Suppressor macrophage (primary cell): ENCODE measurements at regions not wholly inside any gene's neighbourhood (a gene's known extent, or its start where the extent isn't known, plus 50 kb on each side); places are given as distances from the start of the nearest gene placed in this dataset.

ENCODE experiments used
- DNase-seq, 4 experiments: peaks; one replicate each; pipeline ENCODE4 v3.0.0-alpha.2; 2020 to 2022

DNA sequence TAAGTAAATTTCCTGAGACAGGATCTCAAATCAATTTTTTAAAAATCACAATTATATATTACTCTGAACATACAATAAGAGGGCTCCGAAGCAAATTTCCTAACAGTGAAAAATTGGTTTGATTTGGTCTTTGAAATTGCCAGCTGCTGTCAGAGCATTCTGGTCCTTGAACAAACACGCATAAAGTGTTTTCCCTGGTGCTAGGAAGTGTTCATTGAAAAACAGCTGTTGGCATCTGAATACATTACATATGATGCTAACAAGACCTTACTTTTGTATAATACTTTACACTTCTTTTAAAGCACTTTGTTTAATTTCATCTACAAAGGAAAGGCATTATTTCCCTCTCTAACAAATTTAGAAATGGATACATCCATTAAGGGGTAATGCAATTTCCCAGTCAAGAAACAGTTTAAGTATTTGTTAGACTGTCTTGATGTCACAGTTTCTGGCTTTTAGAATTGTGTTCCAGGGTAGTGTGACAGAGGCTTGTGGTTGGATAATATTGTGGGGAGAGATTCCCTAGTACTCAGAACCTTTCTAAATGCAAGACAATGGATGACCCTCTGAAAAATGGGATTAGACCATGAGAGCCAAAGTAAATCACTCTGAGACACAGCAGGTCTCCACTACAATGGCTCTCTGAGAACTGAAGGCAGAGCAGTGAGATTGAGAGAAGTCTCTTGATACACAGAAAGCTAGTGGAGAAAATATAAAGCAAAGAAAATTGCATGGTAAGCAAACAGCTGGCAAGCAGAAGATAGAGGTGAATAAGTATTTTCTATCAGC lies 299.0 kb downstream of the TRIB2 start:
- no peak for DNase-seq

GRCh38 chr2:13018490-13018889 lies 301.8 kb downstream of the TRIB2 start:
- no peak for DNase-seq

GRCh38 chr2:13019781-13020180 lies 303.0 kb downstream of the TRIB2 start:
- no peak for DNase-seq

GRCh38 chr2:13020469-13020868 lies 303.7 kb downstream of the TRIB2 start:
- no peak for DNase-seq

DNA sequence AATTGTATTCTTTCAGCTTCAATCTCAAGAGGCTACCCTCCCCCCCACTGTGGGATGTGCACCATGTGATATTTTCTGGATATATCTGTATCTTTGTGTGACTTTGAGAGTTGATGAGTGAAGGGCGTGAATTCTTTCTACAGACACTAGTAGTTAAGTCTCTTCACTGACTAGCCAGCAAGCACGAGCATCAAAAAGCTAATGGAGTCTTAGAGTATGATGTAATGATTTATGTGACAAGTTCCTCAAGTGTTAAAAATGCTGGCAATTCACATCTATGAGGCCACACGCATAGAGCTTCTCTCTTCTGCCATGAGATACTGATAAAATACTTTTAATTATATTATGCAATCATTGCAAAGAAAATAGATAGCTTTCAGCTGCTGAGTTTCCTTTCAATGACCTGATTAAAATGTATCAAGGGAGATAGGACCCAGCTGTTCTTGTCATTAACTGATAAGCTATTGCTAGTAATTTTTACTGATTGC lies 304.8 kb downstream of the TRIB2 start:
- DNase-seq = no peak

DNA sequence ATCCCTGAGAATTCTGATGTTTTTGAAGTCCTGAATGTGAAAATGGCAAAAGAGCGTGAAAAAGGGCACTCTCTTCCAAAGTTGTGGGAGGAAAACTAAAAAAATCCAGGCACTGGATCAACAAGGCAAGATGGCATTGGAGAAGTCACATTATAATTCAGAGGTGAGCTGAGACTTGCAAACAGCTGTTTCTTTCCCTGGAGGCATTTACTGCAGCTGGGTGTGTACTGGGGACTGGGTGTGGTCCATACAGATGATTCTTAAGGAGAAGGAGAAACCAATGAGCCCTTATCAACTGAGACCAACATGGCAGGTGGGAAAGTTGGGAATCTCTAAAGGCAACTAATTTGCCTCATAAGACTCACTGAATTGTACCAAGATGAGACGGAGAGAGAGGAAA lies 313.9 kb downstream of the TRIB2 start:
- no peak for DNase-seq

DNA sequence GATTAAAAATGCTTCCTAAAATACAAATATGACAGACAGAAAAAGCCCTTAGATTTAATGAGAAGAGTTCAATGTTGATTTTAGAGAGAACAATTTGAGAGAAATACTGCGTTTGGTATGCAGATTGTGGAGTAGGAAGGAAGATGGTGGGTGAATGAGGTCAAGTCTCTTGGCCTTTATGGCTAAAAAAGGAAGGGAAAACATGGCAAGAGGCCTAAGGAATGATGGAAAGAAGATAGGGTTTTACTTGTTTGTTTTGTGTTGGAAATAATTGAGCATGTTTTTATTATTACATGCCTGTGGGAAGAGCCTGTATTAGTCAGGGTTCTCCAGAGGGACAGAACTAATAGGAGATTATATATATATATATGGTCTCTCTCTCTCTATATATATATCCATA lies 318.1 kb downstream of the TRIB2 start:
- DNase-seq = no peak

DNA sequence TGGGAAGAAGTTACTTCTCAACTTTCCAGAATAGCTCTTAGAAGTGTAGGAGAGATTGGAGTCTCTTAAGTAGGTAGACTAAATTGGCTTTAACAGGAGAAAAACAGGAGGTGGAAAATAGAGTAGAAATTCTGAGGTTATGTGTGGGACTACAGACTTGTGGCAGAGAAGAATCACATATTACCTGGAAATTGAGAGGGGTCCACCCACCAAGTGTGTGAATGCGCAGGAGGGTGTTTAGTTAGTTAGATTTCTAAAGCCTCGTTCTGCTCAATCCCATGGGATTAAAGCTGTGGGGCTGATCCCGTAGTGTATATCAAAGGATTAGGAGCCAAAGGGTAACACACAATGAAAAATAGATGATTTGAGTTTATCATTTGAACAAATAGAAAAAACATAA lies 319.1 kb downstream of the TRIB2 start:
- no peak for DNase-seq

- no peak for DNase-seq
Measured at GRCh38 chr2:13040043-13040442, 323.3 kb downstream of the TRIB2 start.

DNA sequence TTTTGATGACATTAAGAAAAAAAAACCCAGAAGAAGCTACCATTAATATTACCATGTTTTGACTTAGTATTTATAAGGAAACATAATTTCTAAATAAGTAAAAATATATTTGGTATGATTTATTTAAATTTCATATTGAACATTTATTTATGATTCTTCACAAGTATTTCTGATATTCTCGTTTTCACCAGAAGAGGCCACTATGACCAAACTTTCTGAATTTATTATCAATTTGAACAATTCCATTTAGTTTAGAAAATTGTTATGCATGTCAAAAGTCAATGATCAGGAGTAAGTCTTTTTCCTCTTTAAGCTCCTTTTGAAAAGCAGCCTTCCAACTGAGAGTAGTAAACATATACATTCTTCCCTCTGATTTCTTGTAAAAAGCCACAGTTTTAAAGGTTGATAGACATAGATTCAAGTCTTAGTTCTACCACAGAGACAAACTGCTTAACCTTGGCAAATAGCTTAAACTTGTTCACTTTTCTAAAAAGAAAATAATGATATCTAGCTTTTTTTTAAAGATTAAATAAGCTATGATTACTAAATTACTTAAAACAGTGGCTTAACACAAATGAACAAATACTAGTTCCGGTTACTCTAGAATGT lies 329.9 kb downstream of the TRIB2 start:
- peak in 3 of 4 experiments; percentile 2 to 4 (median 3) for DNase-seq

DNA sequence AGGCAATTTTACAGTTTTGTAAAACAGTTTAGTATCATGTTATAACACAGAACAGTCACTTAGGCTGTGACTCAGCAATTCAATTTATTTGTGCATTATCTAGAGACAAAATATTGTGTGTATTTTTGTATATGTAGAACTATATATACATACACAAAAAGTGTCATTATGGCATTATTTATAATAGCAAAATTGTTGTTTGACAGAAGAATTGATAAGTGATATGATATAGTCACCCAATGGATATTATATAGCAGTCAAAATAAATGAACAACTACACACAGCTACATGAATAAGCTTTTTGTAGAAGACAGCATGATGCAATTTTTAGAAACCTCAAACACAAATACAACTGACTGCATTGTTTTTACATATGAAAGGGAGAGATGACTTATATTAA lies 334.0 kb downstream of the TRIB2 start:
- DNase-seq = no peak

- no peak for DNase-seq
Measured at GRCh38 chr2:13052547-13052946, 335.8 kb downstream of the TRIB2 start.

GRCh38 chr2:13056259-13056843 lies 339.6 kb downstream of the TRIB2 start:
- DNase-seq = no peak

DNA sequence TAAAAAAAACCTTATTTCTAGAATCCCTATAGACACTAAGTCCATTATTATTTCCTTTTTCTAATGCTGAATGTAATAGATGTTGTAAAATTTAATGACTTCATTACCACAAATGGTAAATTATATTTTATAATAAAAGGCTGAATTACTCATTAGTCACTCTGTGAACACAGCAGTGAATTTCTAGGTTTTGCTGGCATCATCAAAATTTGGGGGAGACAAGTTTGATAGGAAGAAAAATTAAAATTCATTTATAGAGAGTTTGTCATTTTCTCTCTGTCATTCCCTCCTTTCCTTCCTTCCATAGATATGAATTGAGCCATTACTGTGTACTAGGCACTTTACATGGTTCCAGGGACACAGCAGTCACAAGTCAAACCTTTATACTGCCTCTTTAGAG lies 340.9 kb downstream of the TRIB2 start:
- no peak for DNase-seq

GRCh38 chr2:13066676-13067075 lies 349.9 kb downstream of the TRIB2 start:
- DNase-seq = no peak

GRCh38 chr2:13067508-13067907 lies 350.8 kb downstream of the TRIB2 start:
- no peak for DNase-seq

DNA sequence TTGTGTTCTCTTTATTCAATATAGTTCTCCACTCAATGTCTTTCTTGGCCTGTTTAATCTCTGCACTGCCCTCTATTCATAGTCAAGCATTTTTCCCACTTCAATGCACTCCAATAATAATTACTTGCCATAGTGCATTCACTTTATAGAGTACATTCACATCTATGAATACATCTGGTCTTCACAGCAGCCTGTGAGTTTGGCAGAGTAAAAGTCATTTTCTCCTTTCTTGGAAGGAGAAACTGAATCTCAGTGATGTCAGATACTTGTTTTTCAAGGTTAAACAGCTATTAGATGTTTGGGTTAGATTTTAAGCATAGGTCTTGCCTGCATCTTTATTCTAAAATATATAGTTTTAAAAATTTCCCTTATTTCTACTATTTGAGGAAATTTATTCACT lies 373.2 kb downstream of the TRIB2 start:
- no peak for DNase-seq

- DNase-seq = no peak
Measured at GRCh38 chr2:13091455-13091854, 374.7 kb downstream of the TRIB2 start.

DNA sequence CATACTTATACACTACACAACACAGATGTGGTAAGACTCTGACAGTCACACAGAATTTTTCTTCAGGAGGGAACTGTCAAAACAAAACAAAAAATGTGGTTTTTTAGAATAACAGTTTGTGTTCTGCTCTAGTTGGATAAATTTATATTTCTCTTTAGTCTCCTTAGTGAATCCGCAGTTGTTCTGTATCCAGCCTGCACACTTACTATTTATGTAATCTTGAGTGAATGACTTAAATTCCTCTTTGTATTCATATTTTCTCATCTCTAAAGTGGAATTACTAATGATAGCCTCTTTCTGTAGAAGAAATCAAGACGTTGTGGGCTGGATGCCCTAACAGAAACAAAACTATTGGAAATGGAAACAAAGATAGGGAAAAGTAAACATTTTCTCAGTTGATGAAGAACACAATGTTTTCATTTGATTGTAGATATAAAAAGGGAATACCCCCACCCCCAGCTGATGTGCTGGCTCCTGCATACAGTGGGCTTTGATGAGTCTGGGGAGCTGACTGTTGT lies 375.2 kb downstream of the TRIB2 start:
- DNase-seq = no peak

- DNase-seq = no peak
Measured at GRCh38 chr2:13093416-13093991, 376.8 kb downstream of the TRIB2 start.

GRCh38 chr2:13102397-13103063 lies 385.8 kb downstream of the TRIB2 start:
- no peak for DNase-seq

GRCh38 chr2:13103151-13103550 lies 386.4 kb downstream of the TRIB2 start:
- DNase-seq = no peak
